Astrocyte of the cerebellum (primary cell): ENCODE measurements at regions not wholly inside any gene's neighbourhood (a gene's known extent, or its start where the extent isn't known, plus 50 kb on each side); places are given as distances from the start of the nearest gene placed in this dataset.

Source experiments
- DNase-seq: peaks from one replicate; pipeline ENCODE4 v3.0.0-alpha.2; 2011; ENCODE audit warnings: low read depth
- H3K4me3 ChIP-seq: 2 replicates; pipeline ENCODE4 v1.5.1; 2011; ENCODE audit warnings: mild to moderate bottlenecking, low read depth, low read length, moderate library complexity
- in situ Hi-C: cut with HindIII; loops from 2 replicates; pipeline ENCODE4 v1.10.0; 2017; ENCODE audit warnings: low sequenced_read_pairs
- TF ChIP-seq, protein P1 (sequence below): IDR thresholded peaks from 2 replicates; pipeline ENCODE4 v1.5.1; 2012; ENCODE audit warnings: low read length, low read depth, moderate library complexity, mild to moderate bottlenecking; ENCODE audit errors: missing control alignments

DNA sequence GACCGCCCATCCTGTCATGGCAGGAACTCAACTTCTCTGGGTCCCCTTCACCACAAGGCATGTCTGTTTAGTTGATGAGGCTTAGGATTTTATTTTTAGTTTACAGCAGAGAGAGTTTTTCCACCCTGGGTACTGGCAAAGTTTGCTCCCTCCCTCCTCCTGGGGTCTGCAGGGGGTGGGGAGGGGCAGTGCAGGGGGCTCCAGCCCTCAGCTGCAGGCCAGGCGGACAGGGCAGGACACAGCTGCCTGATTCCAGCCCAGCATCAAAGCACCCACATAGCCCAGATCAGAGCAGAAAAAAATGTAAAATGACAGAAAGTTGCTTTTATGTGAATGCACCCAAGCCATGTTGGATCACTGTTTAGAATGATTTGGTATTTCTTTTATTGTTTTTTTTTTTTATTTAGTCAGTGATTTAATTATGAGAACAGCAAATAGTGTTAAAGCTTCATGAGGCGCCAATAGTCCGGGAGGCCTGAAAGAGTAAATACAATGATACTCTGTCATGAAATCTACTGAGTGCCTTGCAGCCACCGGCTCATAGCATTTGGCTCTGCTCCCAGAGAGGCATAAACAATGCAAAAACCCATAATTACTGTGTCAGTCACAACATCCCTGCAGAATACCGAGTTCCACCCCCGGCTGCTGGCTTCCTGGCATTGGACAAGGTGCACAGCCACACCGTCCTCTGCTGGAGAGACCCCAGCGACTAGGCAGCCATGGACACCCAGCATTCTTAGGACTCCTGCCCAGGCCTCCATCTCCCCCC is 923.5 kb downstream of the UQCRFS1 start:
- TF ChIP-seq, protein P1, sequence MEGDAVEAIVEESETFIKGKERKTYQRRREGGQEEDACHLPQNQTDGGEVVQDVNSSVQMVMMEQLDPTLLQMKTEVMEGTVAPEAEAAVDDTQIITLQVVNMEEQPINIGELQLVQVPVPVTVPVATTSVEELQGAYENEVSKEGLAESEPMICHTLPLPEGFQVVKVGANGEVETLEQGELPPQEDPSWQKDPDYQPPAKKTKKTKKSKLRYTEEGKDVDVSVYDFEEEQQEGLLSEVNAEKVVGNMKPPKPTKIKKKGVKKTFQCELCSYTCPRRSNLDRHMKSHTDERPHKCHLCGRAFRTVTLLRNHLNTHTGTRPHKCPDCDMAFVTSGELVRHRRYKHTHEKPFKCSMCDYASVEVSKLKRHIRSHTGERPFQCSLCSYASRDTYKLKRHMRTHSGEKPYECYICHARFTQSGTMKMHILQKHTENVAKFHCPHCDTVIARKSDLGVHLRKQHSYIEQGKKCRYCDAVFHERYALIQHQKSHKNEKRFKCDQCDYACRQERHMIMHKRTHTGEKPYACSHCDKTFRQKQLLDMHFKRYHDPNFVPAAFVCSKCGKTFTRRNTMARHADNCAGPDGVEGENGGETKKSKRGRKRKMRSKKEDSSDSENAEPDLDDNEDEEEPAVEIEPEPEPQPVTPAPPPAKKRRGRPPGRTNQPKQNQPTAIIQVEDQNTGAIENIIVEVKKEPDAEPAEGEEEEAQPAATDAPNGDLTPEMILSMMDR, result no peak
- in situ Hi-C loops, result no loop called here
- no peak overlapping the region for H3K4me3 ChIP-seq
- DNase-seq, result peak; percentile 44

DNA sequence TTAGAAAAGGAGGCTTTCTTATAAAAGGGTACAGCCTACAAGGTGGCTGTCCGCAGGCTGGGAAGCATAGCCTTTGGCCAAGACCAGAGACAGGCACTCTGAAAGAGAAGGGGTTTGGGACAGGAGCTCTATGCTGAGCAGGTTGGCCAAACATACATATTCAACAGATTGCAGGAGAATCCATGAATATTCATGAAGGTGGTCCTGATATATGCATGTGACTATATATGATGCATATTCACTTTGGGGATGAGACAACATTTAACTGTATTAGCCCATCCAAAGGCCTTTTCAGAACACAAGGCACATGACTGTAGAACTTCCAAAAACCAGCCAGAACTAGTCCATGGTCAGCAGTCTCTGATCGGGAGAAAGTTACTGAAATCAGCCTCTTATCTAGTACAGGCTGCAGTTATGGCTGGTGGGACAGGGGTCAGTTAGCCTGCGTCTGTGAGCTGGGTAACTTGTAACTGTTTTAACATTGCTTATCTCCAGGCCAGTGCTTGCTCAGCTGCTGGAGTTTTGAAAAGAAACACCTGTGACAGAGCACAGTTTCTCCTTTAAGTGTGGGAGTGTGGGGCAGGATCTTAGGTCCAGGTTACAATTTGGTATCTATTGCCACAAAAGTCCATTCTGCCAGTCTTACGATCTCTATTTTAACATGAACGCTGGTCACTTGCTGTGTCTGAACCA is 924.2 kb downstream of the UQCRFS1 start:
- TF ChIP-seq, protein P1, result no peak
- DNase-seq, result no peak
- no peak overlapping the region for H3K4me3 ChIP-seq
- in situ Hi-C loops, result no loop called here

DNA sequence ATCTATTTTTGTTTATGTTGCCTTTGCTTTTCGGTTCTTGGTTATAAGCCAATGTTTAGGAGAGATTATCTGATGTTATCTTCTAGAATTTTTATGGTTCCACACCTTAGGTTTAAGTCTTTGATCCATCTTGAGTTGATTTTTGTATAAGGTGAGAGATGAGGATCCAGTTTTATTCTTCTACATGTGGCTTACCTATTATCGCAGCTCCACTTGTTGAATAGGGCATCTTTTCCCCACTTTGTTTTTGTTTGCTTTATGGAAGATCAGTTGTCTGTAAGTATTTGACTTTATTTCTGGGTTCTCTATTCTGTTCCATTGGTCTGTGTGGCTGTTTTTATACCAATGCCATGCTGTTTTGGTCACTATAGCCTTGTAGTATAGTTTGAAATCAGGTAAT is 927.0 kb downstream of the UQCRFS1 start:
- H3K4me3 ChIP-seq, result no peak overlapping the region
- TF ChIP-seq, protein P1, result no peak
- in situ Hi-C loops, result no loop called here
- no peak for DNase-seq

DNA sequence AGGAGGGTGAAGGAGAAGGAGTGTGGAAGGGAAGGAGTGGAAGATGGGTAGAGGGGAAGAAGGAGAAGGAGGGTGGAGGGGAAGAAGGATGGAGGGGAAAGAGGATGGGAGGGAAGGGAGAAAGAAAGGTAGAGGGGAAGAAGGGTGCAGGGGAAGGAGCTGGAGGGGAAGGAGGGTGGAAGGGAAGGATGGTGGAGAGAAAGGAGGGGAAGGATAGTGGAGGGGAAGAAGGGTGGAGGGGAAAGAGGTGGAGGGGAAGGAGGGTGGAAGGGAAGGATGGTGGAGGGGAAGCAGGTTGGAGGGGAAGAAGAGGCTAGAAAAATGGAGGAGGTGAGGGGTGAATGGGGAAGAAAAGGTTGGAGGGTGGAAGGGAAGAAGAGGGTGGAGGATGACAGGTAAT is 927.9 kb downstream of the UQCRFS1 start:
- TF ChIP-seq, protein P1, result no peak

DNA sequence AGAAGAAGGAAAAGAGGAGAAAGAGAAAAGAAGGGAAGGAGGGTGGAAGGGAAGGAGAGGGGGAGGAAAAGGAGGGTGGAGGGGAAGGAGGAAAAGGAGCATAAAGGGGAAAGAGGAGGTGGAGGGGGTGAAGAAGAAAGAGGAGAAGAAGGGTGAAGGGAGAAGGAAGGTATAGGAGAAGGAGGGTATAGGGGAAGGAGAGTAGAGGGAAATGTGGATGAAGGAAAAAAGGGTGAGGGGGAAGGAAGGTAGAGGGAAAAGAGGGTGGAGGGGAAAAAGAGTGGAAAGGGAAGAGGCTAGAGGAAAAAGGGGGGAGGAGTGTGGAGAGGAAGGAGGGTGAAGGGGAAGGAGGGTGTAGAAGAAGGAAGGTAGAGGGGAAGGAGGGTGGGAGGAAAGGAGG is 928.6 kb downstream of the UQCRFS1 start:
- H3K4me3 ChIP-seq, result no peak overlapping the region
- in situ Hi-C loops, result no loop called here
- TF ChIP-seq, protein P1, result no peak
- no peak for DNase-seq

More for the DNA sequence above, 927.9 kb downstream of the UQCRFS1 start:
- no peak for DNase-seq
- no peak overlapping the region for H3K4me3 ChIP-seq
- in situ Hi-C loops, result no loop called here

DNA sequence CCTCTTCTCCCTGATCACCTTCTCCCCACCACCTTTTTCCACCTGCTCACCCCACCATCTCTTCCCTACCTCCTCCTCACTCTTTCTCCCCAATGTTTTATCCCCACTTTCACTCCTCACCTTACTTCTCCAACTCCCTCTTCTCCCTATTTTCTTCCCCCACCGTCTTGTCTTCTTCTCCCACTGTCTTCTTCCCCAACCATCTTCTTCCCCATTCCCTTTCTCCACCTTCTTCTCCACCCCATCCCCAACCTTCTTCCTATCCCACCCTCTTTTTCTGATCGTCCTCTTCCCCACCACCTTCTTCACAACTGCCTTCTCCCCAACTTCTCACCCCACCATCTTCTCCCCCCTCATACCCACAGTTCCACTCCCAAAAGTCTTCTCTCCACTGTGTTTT is 929.4 kb downstream of the UQCRFS1 start:
- DNase-seq, result no peak
- in situ Hi-C loops, result no loop called here
- TF ChIP-seq, protein P1, result no peak
- H3K4me3 ChIP-seq, result no peak overlapping the region
